H1 (cell line): ENCODE measurements at regions not wholly inside any gene's neighbourhood (a gene's known extent, or its start where the extent isn't known, plus 50 kb on each side); places are given as distances from the start of the nearest gene placed in this dataset.

Experiments
- CTCF ChIA-PET: fragments of 300-600 bp; sonication (Branson Sonifier 250); formaldehyde crosslinking; loops from one replicate; lab custom pipeline; 2021; ENCODE audit not compliant: partially characterized antibody; lab: Charles Lee
- POLR2A ChIA-PET: fragments of 300-600 bp; sonication (Branson Sonifier 250); formaldehyde crosslinking; loops from one replicate; lab custom pipeline; 2021; ENCODE audit warnings: inconsistent platforms; ENCODE audit not compliant: partially characterized antibody; lab: Charles Lee
- DNase-seq, 2 experiments: peaks; one replicate each; pipeline versions ENCODE4 v3.0.0 to v3.0.0-alpha.2; 2010 to 2022; ENCODE audit warnings: low spot score in 2 of 2, low read depth in 1 of 2, mixed read lengths in 1 of 2
- FAIRE-seq: peaks from 2 replicates; lab custom pipeline; 2011; peaks lifted over from hg19 to GRCh38; lab: Jason Lieb, UNC
- H2AFZ ChIP-seq: 2 replicates; pipeline ENCODE4 v1.8.1; 2012; ENCODE audit warnings: low read length, inconsistent platforms
- H2AK5ac ChIP-seq: 2 replicates; pipeline ENCODE4 v1.6.1; 2013; ENCODE audit warnings: low read depth, low read length
- H2BK120ac ChIP-seq: replicated peaks from 2 replicates; pipeline ENCODE3; 2013; ENCODE audit warnings: low read depth, low read length, inconsistent platforms
- H2BK12ac ChIP-seq: 2 replicates; pipeline ENCODE4 v1.6.1; 2013; ENCODE audit warnings: low read depth, low read length
- H2BK15ac ChIP-seq: 2 replicates; pipeline ENCODE4 v1.6.1; 2013; ENCODE audit warnings: low read length
- H2BK20ac ChIP-seq: 2 replicates; pipeline ENCODE4 v1.6.1; 2013; ENCODE audit warnings: low read length
- H2BK5ac ChIP-seq: 2 replicates; pipeline ENCODE4 v1.6.1; 2013; ENCODE audit warnings: low read depth, low read length
- H3K14ac ChIP-seq: 2 replicates; pipeline ENCODE4 v1.6.1; 2013; ENCODE audit warnings: inconsistent platforms; ENCODE audit not compliant: insufficient read length
- H3K18ac ChIP-seq: 2 replicates; pipeline ENCODE4 v1.6.1; 2013; ENCODE audit warnings: low read length; ENCODE audit errors: extremely low read depth
- H3K23ac ChIP-seq: 2 replicates; pipeline ENCODE4 v1.6.1; 2013; ENCODE audit warnings: inconsistent platforms; ENCODE audit not compliant: insufficient read length
- H3K23me2 ChIP-seq: 2 replicates; pipeline ENCODE4 v1.6.1; 2013; ENCODE audit warnings: low read depth, low read length
- H3K27ac ChIP-seq: 2 replicates; pipeline ENCODE4 v1.6.1; 2011; ENCODE audit warnings: low read depth, low read length, inconsistent platforms
- H3K27me3 ChIP-seq, 4 experiments: replicated peaks in 1 of 4; 1 replicate in 1 of 4; 2 replicates in 3 of 4; pipeline versions ENCODE4 v1.6.1 to v1.8.1; 2011 to 2013; ENCODE audit warnings: low read length in 3 of 4, mild to moderate bottlenecking in 3 of 4, inconsistent platforms in 2 of 4, mixed read lengths in 2 of 4, moderate library complexity in 1 of 4; ENCODE audit not compliant: control insufficient read depth in 3 of 4, insufficient read depth in 3 of 4; ENCODE audit errors: extremely low read depth in 1 of 4
- H3K36me3 ChIP-seq, 4 experiments: 2 replicates each; pipeline versions ENCODE4 v1.6.1 to v1.8.1; 2011 to 2013; ENCODE audit warnings: mild to moderate bottlenecking in 4 of 4, low read length in 3 of 4, moderate library complexity in 2 of 4, control low read depth in 1 of 4, inconsistent platforms in 1 of 4; ENCODE audit not compliant: insufficient read depth in 4 of 4, control insufficient read depth in 2 of 4
- H3K4ac ChIP-seq: replicated peaks from 2 replicates; pipeline ENCODE3; 2013; ENCODE audit warnings: low read length, low read depth, mixed read lengths, inconsistent platforms; ENCODE audit not compliant: insufficient read length
- H3K4me1 ChIP-seq, 4 experiments: replicated peaks in 1 of 4; 1 replicate in 1 of 4; 2 replicates in 3 of 4; pipeline versions ENCODE4 v1.6.1 to v1.8.1; 2011 to 2013; ENCODE audit warnings: low read length in 3 of 4, inconsistent platforms in 2 of 4, mixed read lengths in 1 of 4; ENCODE audit not compliant: insufficient read depth in 4 of 4, control insufficient read depth in 3 of 4
- H3K4me2 ChIP-seq, 2 experiments: 2 replicates each; pipeline versions ENCODE4 v1.6.1 to v1.8.1; 2011 to 2013; ENCODE audit warnings: low read depth in 2 of 2, low read length in 2 of 2, control low read depth in 1 of 2, inconsistent platforms in 1 of 2, mild to moderate bottlenecking in 1 of 2; ENCODE audit not compliant: insufficient read depth in 1 of 2
- H3K4me3 ChIP-seq, 4 experiments: fragments of 200-600, 300-600 bp in 1 of 4; sonication (generic), shearing (Covaris generic), sonication (Bioruptor Twin) in 1 of 4; 2 replicates each; pipeline versions ENCODE4 v1.5.1 to v1.8.1; 2011 to 2016; ENCODE audit warnings: low read length in 4 of 4, low read depth in 3 of 4, control low read depth in 2 of 4, inconsistent platforms in 2 of 4, mild to moderate bottlenecking in 2 of 4, mixed read lengths in 1 of 4, moderate library complexity in 1 of 4; ENCODE audit not compliant: insufficient read depth in 2 of 4; ENCODE audit errors: extremely low read depth in 1 of 4
- H3K56ac ChIP-seq: replicated peaks from 2 replicates; pipeline ENCODE3; 2013; ENCODE audit warnings: low read depth, mild to moderate bottlenecking, mixed read lengths, low read length, inconsistent platforms; ENCODE audit not compliant: insufficient read length
- H3K79me1 ChIP-seq: 2 replicates; pipeline ENCODE4 v1.6.1; 2013; ENCODE audit warnings: low read depth, low read length, control low read depth
- H3K79me2 ChIP-seq, 2 experiments: 2 replicates each; pipeline versions ENCODE4 v1.6.1 to v1.8.1; 2012 to 2013; ENCODE audit warnings: low read length in 2 of 2, mild to moderate bottlenecking in 2 of 2, inconsistent platforms in 1 of 2; ENCODE audit not compliant: insufficient read depth in 2 of 2, control insufficient read depth in 1 of 2
- H3K9ac ChIP-seq, 4 experiments: replicated peaks in 1 of 4; 1 replicate in 1 of 4; 2 replicates in 3 of 4; pipeline versions ENCODE4 v1.6.1 to v1.8.1; 2011 to 2013; ENCODE audit warnings: low read depth in 3 of 4, low read length in 3 of 4, control low read depth in 2 of 4, mild to moderate bottlenecking in 2 of 4, moderate library complexity in 2 of 4, inconsistent platforms in 1 of 4; ENCODE audit errors: extremely low read depth in 1 of 4
- H3K9me3 ChIP-seq, 2 experiments: 2 replicates each; pipeline versions ENCODE4 v1.6.1 to v1.8.1; 2012 to 2013; ENCODE audit warnings: mild to moderate bottlenecking in 2 of 2, moderate library complexity in 2 of 2, control low read depth in 1 of 2, inconsistent platforms in 1 of 2, low read depth in 1 of 2, low read length in 1 of 2, mixed read lengths in 1 of 2; ENCODE audit not compliant: insufficient read depth in 2 of 2
- H4K20me1 ChIP-seq, 2 experiments: replicated peaks in 1 of 2; 2 replicates each; pipeline versions ENCODE3 to v1.8.1; 2011 to 2013; ENCODE audit warnings: inconsistent platforms in 2 of 2, low read length in 2 of 2, mild to moderate bottlenecking in 1 of 2; ENCODE audit not compliant: insufficient read depth in 2 of 2, control insufficient read depth in 1 of 2
- H4K5ac ChIP-seq: 2 replicates; pipeline ENCODE4 v1.6.1; 2013; ENCODE audit warnings: low read length, low read depth, mixed read lengths, inconsistent platforms; ENCODE audit not compliant: insufficient read length
- H4K8ac ChIP-seq: 2 replicates; pipeline ENCODE4 v1.8.0; 2013; ENCODE audit warnings: mild to moderate bottlenecking, moderate library complexity, low read length, inconsistent platforms; ENCODE audit not compliant: insufficient read depth; ENCODE audit errors: extremely low read depth
- H4K91ac ChIP-seq: replicated peaks from 2 replicates; pipeline ENCODE3; 2013; ENCODE audit warnings: low read length, mixed read lengths, inconsistent platforms; ENCODE audit not compliant: insufficient read length
- ATF2 ChIP-seq: IDR thresholded peaks from 2 replicates; pipeline ENCODE4 v1.6.1; 2012; ENCODE audit warnings: low read length, inconsistent platforms
- BACH1 ChIP-seq: IDR thresholded peaks from 2 replicates; pipeline ENCODE4 v1.6.1; 2012; ENCODE audit warnings: low read length, improper control_type of control experiment
- BCL11A ChIP-seq, 2 experiments: IDR thresholded peaks; one replicate each; pipeline ENCODE4 v1.6.1; 2011; ENCODE audit warnings: low read depth in 2 of 2, low read length in 2 of 2, mild to moderate bottlenecking in 2 of 2
- CBX8 ChIP-seq: fragments of 300-800, 300-1000 bp; sonication (generic); IDR thresholded peaks from 2 replicates; pipeline ENCODE4 v1.7.1; 2016; ENCODE audit warnings: low read depth, low read length, borderline replicate concordance
- CEBPB ChIP-seq: IDR thresholded peaks from 2 replicates; pipeline ENCODE4 v1.6.1; 2012; ENCODE audit warnings: low read depth, low read length
- CHD1 ChIP-seq: IDR thresholded peaks from 2 replicates; pipeline ENCODE4 v1.6.1; 2012; ENCODE audit warnings: low read depth, low read length, improper control_type of control experiment
- CTBP2 ChIP-seq: IDR thresholded peaks from 2 replicates; pipeline ENCODE4 v1.7.0; 2011; ENCODE audit warnings: borderline replicate concordance, mild to moderate bottlenecking, moderate library complexity, mixed read lengths, low read length; ENCODE audit not compliant: insufficient read depth, insufficient read length
- EGR1 ChIP-seq: IDR thresholded peaks from 2 replicates; pipeline ENCODE4 v1.6.1; 2011; ENCODE audit warnings: low read depth, low read length, borderline replicate concordance
- MAFK ChIP-seq: IDR thresholded peaks from 2 replicates; pipeline ENCODE4 v1.6.1; 2012; ENCODE audit warnings: low read depth, mild to moderate bottlenecking, improper control_type of control experiment, low read length
- NANOG ChIP-seq: IDR thresholded peaks from 2 replicates; pipeline ENCODE4 v1.6.1; 2011; ENCODE audit warnings: low read length, low read depth, mild to moderate bottlenecking, inconsistent platforms; ENCODE audit not compliant: insufficient read depth, poor library complexity, severe bottlenecking
- POU5F1 ChIP-seq: IDR thresholded peaks from 2 replicates; pipeline ENCODE4 v1.6.1; 2011; ENCODE audit warnings: low read depth, mild to moderate bottlenecking, low read length, moderate library complexity
- SIX5 ChIP-seq: IDR thresholded peaks from 2 replicates; pipeline ENCODE4 v1.6.1; 2011; ENCODE audit warnings: mild to moderate bottlenecking, low read depth, low read length
- TAF7 ChIP-seq: optimal IDR thresholded peaks from 2 replicates; pipeline ENCODE3; 2011; ENCODE audit warnings: low read depth, mild to moderate bottlenecking, inconsistent platforms, low read length, moderate library complexity, borderline replicate concordance
- TEAD4 ChIP-seq: IDR thresholded peaks from 2 replicates; pipeline ENCODE4 v1.6.1; 2012; ENCODE audit warnings: low read depth, low read length, inconsistent platforms, mixed read lengths
- WGBS, 2 experiments: shearing (Covaris generic) in 1 of 2; methylation state at CpG; one replicate each; pipeline versions ENCODE4 v1.1.6 to v1.1.7; 2013 to 2015; ENCODE audit warnings: low lambda C conversion rate in 2 of 2, mixed read lengths in 2 of 2, inconsistent platforms in 1 of 2, low coverage in 1 of 2, missing lambda C conversion rate in 1 of 2; ENCODE audit not compliant: insufficient replicate concordance in 2 of 2, insufficient coverage in 1 of 2, insufficient read length in 1 of 2; ENCODE audit errors: extremely low coverage in 1 of 2, missing lambda C conversion rate in 1 of 2; 5-methylcytosine and 5-hydroxymethylcytosine counted together

- Histone ChIP-seq H3K27me3 (no peaks in the 10 kb centered on the region), H3K23ac (no peak overlapping the region), H3K79me2 (no peaks in the 10 kb centered on the region), H3K18ac (no peak overlapping the region), H3K4me2 (no peak overlapping the region), H3K56ac (no peak overlapping the region), H3K9ac (no peak overlapping the region), H3K4ac (no peak overlapping the region), H3K4me1 (no peaks in the 10 kb centered on the region), H3K4me3 (no peak overlapping the region), H3K79me1 (no peaks in the 10 kb centered on the region), H3K9me3 (no peaks in the 10 kb centered on the region), H2BK15ac (no peak overlapping the region), H4K20me1 (peaks cover 0 to 1% of the 10 kb centered on the region in 2 experiments), H4K91ac (no peak overlapping the region), H2AK5ac (no peak overlapping the region), H2BK5ac (no peak overlapping the region), H2AFZ (no peak overlapping the region), H3K27ac (no peak overlapping the region), H2BK12ac (no peak overlapping the region), H2BK20ac (no peak overlapping the region), H4K5ac (no peak overlapping the region), H3K36me3 (no peaks in the 10 kb centered on the region), H4K8ac (no peak overlapping the region), H3K14ac (no peak overlapping the region), H2BK120ac (no peak overlapping the region), H3K23me2 (no peaks in the 10 kb centered on the region)
- ChIA-PET CTCF (interaction anchor here (0.6 to 5.5 kb wide), 8 partner anchors 9 to 216 kb away, joined by 3 to 39 read pairs (median 18); no protein-coding TSS in a partner anchor), POLR2A (no interaction called here)
- FAIRE-seq (no peak), DNase-seq (peak in 1 of 2 experiments; percentile 41)
- WGBS, 2 experiments = 85% methylated on average over 4 of the region's 4 CpGs; no CpG with 5 or more reads in 1 of the 2 experiments
- TF ChIP-seq NANOG (no peak), CBX8 (no peak), TEAD4 (no peak), MAFK (no peak), CTBP2 (no peak), TAF7 (no peak), EGR1 (no peak), CHD1 (no peak), SIX5 (no peak), POU5F1 (no peak), BCL11A (IDR thresholded peaks at IDR 0.05; ENCODE audit: low read depth in 2 of 2, low read length in 2 of 2) (no peak), ATF2 (no peak), BACH1 (no peak), CEBPB (no peak)
Measured at GRCh38 chr3:139113993-139114375, 69.3 kb upstream of the PRR23C start.
